GM12878 (cell line): ENCODE measurements at regions not wholly inside any gene's neighbourhood (a gene's known extent, or its start where the extent isn't known, plus 50 kb on each side); places are given as distances from the start of the nearest gene placed in this dataset.

Experiments used
- ATAC-seq: fragments of 200-7000 bp; cut with Tn5 transposase; 3 replicates; pipeline ENCODE4 v1.9.1; 2020; ENCODE audit warnings: mild to moderate bottlenecking, moderate library complexity
- BruUV-seq: library from RNA; stranded (reverse); fragments of 400-500 nt; replicated peaks from 2 replicates; lab custom pipeline; 2021; lab: Mats Ljungman, UMichigan
- CTCF ChIA-PET: fragments of 300-600 bp; sonication (Branson Sonifier 250); formaldehyde crosslinking; extraction: SDS; loops from one replicate; lab custom pipeline; 2021; ENCODE audit warnings: inconsistent platforms; lab: Yijun Ruan, JAX
- POLR2A ChIA-PET: fragments of 350-600 bp; formaldehyde crosslinking; extraction: SDS; loops from one replicate; lab custom pipeline; 2021; ENCODE audit warnings: inconsistent platforms; lab: Charles Lee
- RAD21 ChIA-PET: fragments of 300-600 bp; sonication (Branson Sonifier 250); formaldehyde crosslinking; loops from one replicate; lab custom pipeline; 2023; ENCODE audit warnings: antibody characterized with exemption; ENCODE audit not compliant: unreplicated experiment; lab: Charles Lee
- SMC1A ChIA-PET: fragments of 300-600 bp; sonication (Branson Sonifier 250); formaldehyde crosslinking; loops from one replicate; lab custom pipeline; 2023; ENCODE audit not compliant: unreplicated experiment, uncharacterized antibody; lab: Charles Lee
- DNase-seq: peaks from one replicate; pipeline ENCODE4 v3.0.0-alpha.2; 2011; ENCODE audit warnings: low read depth, low spot score
- FAIRE-seq: peaks from 3 replicates; lab custom pipeline; 2011; peaks lifted over from hg19 to GRCh38; lab: Jason Lieb, UNC
- H2AFZ ChIP-seq: 2 replicates; pipeline ENCODE4 v1.6.0; 2011; ENCODE audit warnings: low read depth, low read length, control low read depth; ENCODE audit not compliant: control insufficient read depth
- H3K27ac ChIP-seq: 2 replicates; pipeline ENCODE4 v1.5.1; 2011; ENCODE audit warnings: control low read depth; ENCODE audit not compliant: control insufficient read depth, insufficient read depth
- H3K27me3 ChIP-seq, 2 experiments: replicated peaks in 1 of 2; 2 replicates each; pipeline versions ENCODE4 v1.6.0 to v1.6.1; 2011; ENCODE audit warnings: low read length in 1 of 2; ENCODE audit not compliant: control insufficient read depth in 2 of 2, insufficient read depth in 2 of 2
- H3K36me3 ChIP-seq, 2 experiments: 2 replicates each; pipeline ENCODE4 v1.5.1; 2011; ENCODE audit warnings: low read length in 1 of 2; ENCODE audit not compliant: control insufficient read depth in 2 of 2, insufficient read depth in 2 of 2
- H3K4me1 ChIP-seq: 2 replicates; pipeline ENCODE4 v1.6.1; 2011; ENCODE audit warnings: mild to moderate bottlenecking, low read length, moderate library complexity, mixed read lengths; ENCODE audit not compliant: control insufficient read depth, insufficient read depth
- H3K4me2 ChIP-seq: 2 replicates; pipeline ENCODE4 v1.6.0; 2011; ENCODE audit warnings: control low read depth; ENCODE audit not compliant: control insufficient read depth, insufficient read depth
- H3K4me3 ChIP-seq: fragments of 200-600 bp; sonication (generic); 2 replicates; pipeline ENCODE4 v1.5.1; 2016
- H3K79me2 ChIP-seq: 2 replicates; pipeline ENCODE4 v1.6.0; 2011; ENCODE audit warnings: low read length; ENCODE audit not compliant: control insufficient read depth, insufficient read depth
- H3K9ac ChIP-seq: 2 replicates; pipeline ENCODE4 v1.8.0; 2011; ENCODE audit warnings: low read length, control low read depth, mixed read lengths; ENCODE audit not compliant: control insufficient read depth, insufficient read depth
- H3K9me3 ChIP-seq: replicated peaks from 3 replicates; pipeline ENCODE4 v1.5.1; 2011; ENCODE audit warnings: mild to moderate bottlenecking, low read length; ENCODE audit not compliant: control insufficient read depth, insufficient read depth
- H4K20me1 ChIP-seq: 2 replicates; pipeline ENCODE4 v1.6.0; 2011; ENCODE audit not compliant: control insufficient read depth, insufficient read depth
- BMI1 ChIP-seq: fragments of 450-650 bp; IDR thresholded peaks from 2 replicates; pipeline ENCODE4 v1.6.1; 2016; ENCODE audit warnings: mild to moderate bottlenecking, moderate library complexity, borderline replicate concordance
- BRCA1 ChIP-seq: IDR thresholded peaks from 2 replicates; pipeline ENCODE4 v1.6.1; 2011; ENCODE audit warnings: low read depth, low read length, improper control_type of control experiment
- CBX3 ChIP-seq: fragments of 200-600 bp; sonication (generic); IDR thresholded peaks from 2 replicates; pipeline ENCODE4 v1.6.1; 2016; ENCODE audit warnings: low read depth, borderline replicate concordance
- FOS ChIP-seq: IDR thresholded peaks from 3 replicates; pipeline ENCODE4 v1.6.1; 2011; ENCODE audit warnings: borderline replicate concordance; ENCODE audit not compliant: insufficient read length; ENCODE audit errors: extremely low read depth
- MEF2A ChIP-seq: IDR thresholded peaks from 2 replicates; pipeline ENCODE4 v1.6.1; 2011; ENCODE audit warnings: low read depth, mild to moderate bottlenecking, low read length, moderate library complexity; ENCODE audit not compliant: insufficient read depth
- MEF2B ChIP-seq: fragments of 450-650 bp; IDR thresholded peaks from 2 replicates; pipeline ENCODE4 v1.6.1; 2018; ENCODE audit warnings: mild to moderate bottlenecking, moderate library complexity; ENCODE audit not compliant: partially characterized antibody, poor library complexity, severe bottlenecking
- SMAD5 ChIP-seq: IDR thresholded peaks from 2 replicates; pipeline ENCODE4 v1.6.1; 2016; ENCODE audit warnings: antibody characterized with exemption, low read depth
- STAT3 ChIP-seq: IDR thresholded peaks from 2 replicates; pipeline ENCODE4 v1.6.1; 2011; ENCODE audit warnings: low read depth, low read length, improper control_type of control experiment
- ZZZ3 ChIP-seq: IDR thresholded peaks from 2 replicates; pipeline ENCODE4 v1.6.1; 2011; ENCODE audit warnings: low read depth; ENCODE audit not compliant: control insufficient read depth, insufficient read length
- WGBS: methylation state at CpG from one replicate; pipeline ENCODE4 v1.1.6; 2016; ENCODE audit warnings: low lambda C conversion rate; ENCODE audit not compliant: insufficient replicate concordance, insufficient coverage; ENCODE audit errors: missing lambda C conversion rate; 5-methylcytosine and 5-hydroxymethylcytosine counted together
- in situ Hi-C: fragments of 300-500 bp; cut with MboI; formaldehyde crosslinking; loops from 9 replicates; pipeline ENCODE4 v1.14.3; 2018; ENCODE audit warnings: mixed read lengths
- intact Hi-C: fragments of 100-400 bp; cut with micrococcal nuclease; formaldehyde crosslinking; loops from one replicate; pipeline ENCODE4 v1.14.2; 2022; ENCODE audit not compliant: unreplicated experiment
- TF ChIP-seq, protein P1 (sequence below): fragments of 450-650 bp; formaldehyde crosslinking; IDR thresholded peaks from 2 replicates; pipeline ENCODE4 v1.4.0; 2020; ENCODE audit warnings: mild to moderate bottlenecking, moderate library complexity

DNA sequence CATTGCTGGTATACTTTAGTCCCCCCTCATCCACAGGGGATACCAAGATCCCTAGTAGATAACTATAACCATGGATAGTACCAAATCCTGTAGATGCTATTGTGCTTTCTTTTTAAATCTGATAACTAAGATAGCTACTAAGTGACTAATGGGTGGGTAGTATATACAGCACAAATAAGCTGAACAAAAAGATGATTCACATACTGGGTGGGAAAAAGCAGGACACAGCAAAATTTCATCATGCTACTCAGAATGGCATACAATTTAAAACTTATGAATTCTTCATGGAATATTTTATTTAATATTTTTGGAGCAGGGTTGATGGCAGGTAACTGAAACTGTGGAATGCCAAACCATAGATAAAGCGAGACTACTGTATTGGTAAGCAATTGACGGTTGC lies 161.6 kb downstream of the IL15 start:
- no peaks in the 10 kb centered on the region for H3K79me2 ChIP-seq
- ChIA-PET CTCF (no interaction called here), SMC1A (no interaction called here), RAD21 (no interaction called here), POLR2A (no interaction called here)
- 82% methylated on average over 2 of the region's 2 CpGs for WGBS
- no peaks in the 10 kb centered on the region for H3K27me3 ChIP-seq
- no peak overlapping the region for H3K4me2 ChIP-seq
- no peaks in the 10 kb centered on the region for H4K20me1 ChIP-seq
- ATAC-seq (no peak), FAIRE-seq (no peak), DNase-seq (no peak)
- no TSS peak for BruUV-seq
- no peak overlapping the region for H2AFZ ChIP-seq
- H3K36me3 ChIP-seq: no peaks in the 10 kb centered on the region
- no peaks in the 10 kb centered on the region for H3K4me1 ChIP-seq
- H3K9me3 ChIP-seq: no peaks in the 10 kb centered on the region
- in situ Hi-C loops (no loop called here), intact Hi-C loops (no loop called here)
- no peak overlapping the region for H3K4me3 ChIP-seq
- TF ChIP-seq MEF2A: no peak
- no peak for TF ChIP-seq CBX3
- no peak for TF ChIP-seq STAT3
- no peak for TF ChIP-seq FOS
- TF ChIP-seq, protein P1, sequence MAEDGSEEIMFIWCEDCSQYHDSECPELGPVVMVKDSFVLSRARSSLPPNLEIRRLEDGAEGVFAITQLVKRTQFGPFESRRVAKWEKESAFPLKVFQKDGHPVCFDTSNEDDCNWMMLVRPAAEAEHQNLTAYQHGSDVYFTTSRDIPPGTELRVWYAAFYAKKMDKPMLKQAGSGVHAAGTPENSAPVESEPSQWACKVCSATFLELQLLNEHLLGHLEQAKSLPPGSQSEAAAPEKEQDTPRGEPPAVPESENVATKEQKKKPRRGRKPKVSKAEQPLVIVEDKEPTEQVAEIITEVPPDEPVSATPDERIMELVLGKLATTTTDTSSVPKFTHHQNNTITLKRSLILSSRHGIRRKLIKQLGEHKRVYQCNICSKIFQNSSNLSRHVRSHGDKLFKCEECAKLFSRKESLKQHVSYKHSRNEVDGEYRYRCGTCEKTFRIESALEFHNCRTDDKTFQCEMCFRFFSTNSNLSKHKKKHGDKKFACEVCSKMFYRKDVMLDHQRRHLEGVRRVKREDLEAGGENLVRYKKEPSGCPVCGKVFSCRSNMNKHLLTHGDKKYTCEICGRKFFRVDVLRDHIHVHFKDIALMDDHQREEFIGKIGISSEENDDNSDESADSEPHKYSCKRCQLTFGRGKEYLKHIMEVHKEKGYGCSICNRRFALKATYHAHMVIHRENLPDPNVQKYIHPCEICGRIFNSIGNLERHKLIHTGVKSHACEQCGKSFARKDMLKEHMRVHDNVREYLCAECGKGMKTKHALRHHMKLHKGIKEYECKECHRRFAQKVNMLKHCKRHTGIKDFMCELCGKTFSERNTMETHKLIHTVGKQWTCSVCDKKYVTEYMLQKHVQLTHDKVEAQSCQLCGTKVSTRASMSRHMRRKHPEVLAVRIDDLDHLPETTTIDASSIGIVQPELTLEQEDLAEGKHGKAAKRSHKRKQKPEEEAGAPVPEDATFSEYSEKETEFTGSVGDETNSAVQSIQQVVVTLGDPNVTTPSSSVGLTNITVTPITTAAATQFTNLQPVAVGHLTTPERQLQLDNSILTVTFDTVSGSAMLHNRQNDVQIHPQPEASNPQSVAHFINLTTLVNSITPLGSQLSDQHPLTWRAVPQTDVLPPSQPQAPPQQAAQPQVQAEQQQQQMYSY (CRISPR knock-in tag): no peak
- TF ChIP-seq SMAD5: no peak
- no peak for TF ChIP-seq BRCA1
- TF ChIP-seq MEF2B: no peak
- TF ChIP-seq ZZZ3: no peak
- no peak for TF ChIP-seq BMI1
- no peak overlapping the region for H3K9ac ChIP-seq
- no peak overlapping the region for H3K27ac ChIP-seq
